Pancreas (tissue), 10 donors: ENCODE measurements at regions not wholly inside any gene's neighbourhood (a gene's known extent, or its start where the extent isn't known, plus 50 kb on each side); places are given as distances from the start of the nearest gene placed in this dataset.

Experiments used
- ATAC-seq, 4 donors: fragments of 200-7000 bp; cut with Tn5 transposase; one replicate each; pipeline versions ENCODE4 v1.8.0 to v1.9.1; 2020; ENCODE audit warnings: mild to moderate bottlenecking in 4 of 4, moderate library complexity in 4 of 4
- DNase-seq, 6 donors: peaks; one replicate each; pipeline ENCODE4 v3.0.0-alpha.2; 2020
- FAIRE-seq: peaks from 2 replicates; lab custom pipeline; 2012; peaks lifted over from hg19 to GRCh38; lab: Jason Lieb, UNC
- H3K27ac ChIP-seq, 4 donors: fragments of 200-600 bp; sonication (generic); 1 replicate in 3 of 4; 2 replicates in 1 of 4; pipeline versions ENCODE4 v1.5.0 to v1.8.0; 2020
- H3K27me3 ChIP-seq, 4 donors: fragments of 200-600 bp; one replicate each; pipeline ENCODE4 v1.8.0; 2021
- H3K36me3 ChIP-seq, 3 donors: fragments of 200-600 bp; sonication (generic) in 1 of 3; one replicate each; pipeline versions ENCODE4 v1.5.0 to v1.8.0; 2020 to 2021
- H3K4me1 ChIP-seq, 3 donors: fragments of 200-600 bp; one replicate each; pipeline ENCODE4 v1.8.0; 2021
- H3K4me3 ChIP-seq, 4 donors: fragments of 200-600 bp; sonication (generic) in 2 of 4; one replicate each; pipeline versions ENCODE4 v1.5.0 to v1.8.0; 2020 to 2021
- H3K9me3 ChIP-seq, 4 donors: fragments of 200-600 bp; one replicate each; pipeline ENCODE4 v1.8.0; 2021
- CTCF ChIP-seq, 4 donors: fragments of 200-600 bp; sonication (generic) in 3 of 4; IDR thresholded peaks; one replicate each; pipeline versions ENCODE4 v1.5.0 to v1.8.0; 2021; ENCODE audit warnings: antibody characterized with exemption in 4 of 4
- WGBS, 2 donors: extraction: QIAGEN DNeasy Blood & Tissue Kit; methylation state at CpG; one replicate each; pipeline ENCODE4 v1.1.7; 2013; 5-methylcytosine and 5-hydroxymethylcytosine counted together
- intact Hi-C, 3 donors: fragments of 100-400 bp; cut with DNase I; formaldehyde crosslinking; loops; one replicate each; pipeline versions ENCODE4 v1.11.1 to v1.14.2; 2022
- donor health status: healthy with polysubstance abuse.
- donor health status: DM: no; HTN: no; CAD: no; lungs with moderate emphysema.
- donor health status: DM: no; HTN: no; CAD: no.
- donor health status: control.
- donor health status: control.
- donor health status: Bipolar disorder and iron deficiency.
- donor health status: DM: yes; HTN: yes; CAD: no.
- donor health status: DM: no; HTN: no; CAD: no.
- donor health status: DM: no; HTN: no; CAD: no.
- donor health status: DM: yes; HTN: yes; CAD: no.

GRCh38 chr20:61053889-61054288 is 198.2 kb upstream of the CDH4 start:
- Histone ChIP-seq H3K27ac (peak overlapping the region in 1 of 4 donors; percentile 64), H3K4me3 (no peak overlapping the region), H3K9me3 (no peaks in the 10 kb centered on the region), H3K27me3 (peaks cover 0 to under 1% (median 0%) of the 10 kb centered on the region in 4 donors), H3K36me3 (no peaks in the 10 kb centered on the region), H3K4me1 (no peaks in the 10 kb centered on the region)
- 20 to 28% methylated on average over 7 of the region's 7 CpGs for WGBS, 2 donors
- ATAC-seq (peak; percentile 40 to 69 (median 62)), FAIRE-seq (no peak), DNase-seq (peak in 1 of 6 donors; percentile 11)
- intact Hi-C loops, result no loop called here
- TF ChIP-seq CTCF (IDR thresholded peaks at IDR 0.05), result no peak

GRCh38 chr20:61054411-61054810 is 197.7 kb upstream of the CDH4 start:
- H3K4me1 ChIP-seq, result no peaks in the 10 kb centered on the region
- no peak for TF ChIP-seq CTCF (IDR thresholded peaks at IDR 0.05)
- no peak overlapping the region for H3K4me3 ChIP-seq
- no peak for ATAC-seq
- no peak for FAIRE-seq
- WGBS, 2 donors, result 56 to 66% methylated on average over 9 of the region's 9 CpGs
- intact Hi-C loops, result no loop called here
- peak in 1 of 6 donors; percentile 5 for DNase-seq
- no peaks in the 10 kb centered on the region for H3K27me3 ChIP-seq
- no peaks in the 10 kb centered on the region for H3K9me3 ChIP-seq
- no peaks in the 10 kb centered on the region for H3K36me3 ChIP-seq
- H3K27ac ChIP-seq, result peak overlapping the region in 1 of 4 donors; percentile 64

GRCh38 chr20:61055180-61056010 is 196.7 kb upstream of the CDH4 start:
- intact Hi-C loops, result no loop called here
- H3K9me3 ChIP-seq, result no peaks in the 10 kb centered on the region
- WGBS, 2 donors, result 63 to 71% methylated on average over 14 of the region's 14 CpGs
- no peaks in the 10 kb centered on the region for H3K27me3 ChIP-seq
- FAIRE-seq (no peak), DNase-seq (peak in 1 of 6 donors; percentile 2), ATAC-seq (peak in 1 of 4 donors; percentile 20)
- no peaks in the 10 kb centered on the region for H3K4me1 ChIP-seq
- H3K4me3 ChIP-seq, result no peak overlapping the region
- no peak for TF ChIP-seq CTCF (IDR thresholded peaks at IDR 0.05)
- H3K27ac ChIP-seq, result no peak overlapping the region
- H3K36me3 ChIP-seq, result no peaks in the 10 kb centered on the region

GRCh38 chr20:61056116-61056515 is 195.9 kb upstream of the CDH4 start:
- ATAC-seq (no peak), DNase-seq (peak in 1 of 6 donors; percentile 8), FAIRE-seq (no peak)
- TF ChIP-seq CTCF (IDR thresholded peaks at IDR 0.05), result no peak
- no peaks in the 10 kb centered on the region for H3K27me3 ChIP-seq
- no peak overlapping the region for H3K4me3 ChIP-seq
- 69 to 76% methylated on average over 10 of the region's 10 CpGs for WGBS, 2 donors
- H3K4me1 ChIP-seq, result no peaks in the 10 kb centered on the region
- no peak overlapping the region for H3K27ac ChIP-seq
- no peaks in the 10 kb centered on the region for H3K9me3 ChIP-seq
- intact Hi-C loops, result no loop called here
- H3K36me3 ChIP-seq, result no peaks in the 10 kb centered on the region
